ENCODE measurements at regions not wholly inside any gene's neighbourhood (a gene's known extent, or its start where the extent isn't known, plus 50 kb on each side); places are given as distances from the start of the nearest gene placed in this dataset.

DNA sequence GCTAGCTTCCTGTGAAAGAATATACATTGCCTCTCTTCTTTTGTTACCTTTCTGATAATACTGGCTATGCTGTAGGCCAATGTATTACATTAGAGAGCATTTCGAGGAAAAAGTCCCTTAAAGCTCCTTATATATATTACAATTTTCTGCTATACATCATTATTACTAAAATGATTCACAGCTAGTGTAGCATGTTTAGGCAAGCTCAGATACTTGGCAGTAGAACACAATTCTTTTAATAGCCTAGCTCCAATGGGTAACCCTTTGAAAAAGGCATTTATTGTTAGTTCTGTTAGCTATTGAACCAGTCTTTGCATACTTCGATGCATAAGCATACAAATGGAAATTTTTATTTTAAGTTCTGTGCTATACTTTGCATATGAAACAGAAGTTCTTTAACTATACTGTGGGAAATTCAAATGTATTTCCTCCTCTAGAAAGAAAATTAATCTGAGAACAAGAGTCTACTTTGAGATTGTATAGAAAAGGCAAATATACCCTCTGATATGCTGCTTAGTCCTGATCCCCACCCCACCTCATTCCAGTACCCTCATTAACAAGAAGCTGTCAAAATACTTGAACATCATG, 55.6 kb upstream of the SKAP2 start:
- FAIRE-seq (no peak), DNase-seq (ENCODE audit: low read depth in 1 of 2, low spot score in 2 of 2) (no peak)
- no peaks in the 10 kb centered on the region for H4K20me1 ChIP-seq (replicated peaks in 1 of 2; ENCODE audit: control insufficient read depth in 1 of 2, insufficient read depth in 2 of 2, low read length in 2 of 2)
- H2BK15ac ChIP-seq (ENCODE audit: low read length) = no peak overlapping the region
- no peak overlapping the region for H3K14ac ChIP-seq (ENCODE audit: insufficient read length)
- H3K4ac ChIP-seq (replicated peaks; ENCODE audit: insufficient read length, low read depth, low read length) = no peak overlapping the region
- no peak overlapping the region for H4K91ac ChIP-seq (replicated peaks; ENCODE audit: insufficient read length, low read length)
- H3K23ac ChIP-seq (ENCODE audit: insufficient read length) = no peak overlapping the region
- H2BK12ac ChIP-seq (ENCODE audit: low read depth, low read length) = no peak overlapping the region
- no peaks in the 10 kb centered on the region for H3K36me3 ChIP-seq (ENCODE audit: control insufficient read depth in 2 of 4, insufficient read depth in 4 of 4, low read length in 3 of 4)
- WGBS, 2 experiments (ENCODE audit: extremely low coverage in 1 of 2, insufficient coverage in 1 of 2, insufficient read length in 1 of 2, insufficient replicate concordance in 2 of 2, low coverage in 1 of 2, low lambda C conversion rate in 2 of 2, missing lambda C conversion rate in 1 of 2) = 68% methylated on average over 2 of the region's 2 CpGs; no CpG with 5 or more reads in 1 of the 2 experiments
- no peaks in the 10 kb centered on the region for H3K9me3 ChIP-seq (ENCODE audit: insufficient read depth in 2 of 2, low read depth in 1 of 2, low read length in 1 of 2)
- H2AK5ac ChIP-seq (ENCODE audit: low read depth, low read length) = no peak overlapping the region
- no peaks in the 10 kb centered on the region for H3K79me1 ChIP-seq (ENCODE audit: low read depth, low read length)
- no peaks in the 10 kb centered on the region for H3K27me3 ChIP-seq (replicated peaks in 1 of 4; ENCODE audit: control insufficient read depth in 3 of 4, extremely low read depth in 1 of 4, insufficient read depth in 3 of 4, low read length in 3 of 4)
- no peak overlapping the region for H4K5ac ChIP-seq (ENCODE audit: insufficient read length, low read depth, low read length)
- H3K4me3 ChIP-seq (ENCODE audit: extremely low read depth in 1 of 4, insufficient read depth in 2 of 4, low read depth in 3 of 4, low read length in 4 of 4) = no peak overlapping the region
- H3K56ac ChIP-seq (replicated peaks; ENCODE audit: insufficient read length, low read depth, low read length) = no peak overlapping the region
- H2BK5ac ChIP-seq (ENCODE audit: low read depth, low read length) = no peak overlapping the region
- H3K79me2 ChIP-seq (ENCODE audit: control insufficient read depth in 1 of 2, insufficient read depth in 2 of 2, low read length in 2 of 2) = no peaks in the 10 kb centered on the region
- H3K23me2 ChIP-seq (ENCODE audit: low read depth, low read length) = no peaks in the 10 kb centered on the region
- H2BK120ac ChIP-seq (replicated peaks; ENCODE audit: low read depth, low read length) = no peak overlapping the region
- ChIA-PET CTCF (ENCODE audit: partially characterized antibody) (interaction anchor here (1.3 kb wide), 1 partner anchor 21 kb away, joined by 3 read pairs; no protein-coding TSS in a partner anchor), POLR2A (ENCODE audit: partially characterized antibody) (no interaction called here)
- no peak overlapping the region for H3K9ac ChIP-seq (replicated peaks in 1 of 4; ENCODE audit: extremely low read depth in 1 of 4, low read depth in 3 of 4, low read length in 3 of 4)
- no peak overlapping the region for H4K8ac ChIP-seq (ENCODE audit: extremely low read depth, insufficient read depth, low read length)
- H2AFZ ChIP-seq (ENCODE audit: low read length) = no peak overlapping the region
- H3K18ac ChIP-seq (ENCODE audit: extremely low read depth, low read length) = no peak overlapping the region
- H3K4me2 ChIP-seq (ENCODE audit: insufficient read depth in 1 of 2, low read depth in 2 of 2, low read length in 2 of 2) = 0 out of 4 replicates have a peak overlapping the region, but pooled peaks of 1 of the 2 experiments have one; percentile 6
- no peak overlapping the region for H3K27ac ChIP-seq (ENCODE audit: low read depth, low read length)
- no peak overlapping the region for H2BK20ac ChIP-seq (ENCODE audit: low read length)
- TF ChIP-seq SRF (IDR thresholded peaks at IDR 0.05; ENCODE audit: low read depth, low read length) = no peak
- no peak for TF ChIP-seq EP300 (IDR thresholded peaks at IDR 0.05; ENCODE audit: borderline replicate concordance in 1 of 2, low read depth in 2 of 2, low read length in 2 of 2)
- TF ChIP-seq SUZ12 (IDR thresholded peaks at IDR 0.05; ENCODE audit: low read length) = no peak
- no peak for TF ChIP-seq TCF12 (IDR thresholded peaks at IDR 0.05; ENCODE audit: low read depth, low read length)
- TF ChIP-seq POLR2AphosphoS5 (IDR thresholded peaks at IDR 0.05; ENCODE audit: low read depth, low read length) = no peak
- H3K4me1 ChIP-seq (replicated peaks in 1 of 4; ENCODE audit: control insufficient read depth in 3 of 4, insufficient read depth in 4 of 4, low read length in 3 of 4) = no peaks in the 10 kb centered on the region
